Breast epithelium (tissue), 3 donors: ENCODE measurements at regions not wholly inside any gene's neighbourhood (a gene's known extent, or its start where the extent isn't known, plus 50 kb on each side); places are given as distances from the start of the nearest gene placed in this dataset.

Source experiments
- CTCF ChIP-seq, 3 donors: fragments of 450-650 bp; IDR thresholded peaks; one replicate each; pipeline ENCODE4 v1.5.1; 2016 to 2017; ENCODE audit warnings: antibody characterized with exemption in 3 of 3, mild to moderate bottlenecking in 3 of 3, moderate library complexity in 3 of 3
- POLR2A ChIP-seq: fragments of 450-650 bp; IDR thresholded peaks from one replicate; pipeline ENCODE4 v1.6.1; 2016; ENCODE audit warnings: antibody characterized with exemption, mild to moderate bottlenecking, moderate library complexity
- POLR2AphosphoS5 ChIP-seq, 3 donors: sonication (generic); formaldehyde crosslinking; IDR thresholded peaks; one replicate each; pipeline ENCODE4 v1.6.1; 2017; ENCODE audit warnings: antibody characterized with exemption in 3 of 3

DNA sequence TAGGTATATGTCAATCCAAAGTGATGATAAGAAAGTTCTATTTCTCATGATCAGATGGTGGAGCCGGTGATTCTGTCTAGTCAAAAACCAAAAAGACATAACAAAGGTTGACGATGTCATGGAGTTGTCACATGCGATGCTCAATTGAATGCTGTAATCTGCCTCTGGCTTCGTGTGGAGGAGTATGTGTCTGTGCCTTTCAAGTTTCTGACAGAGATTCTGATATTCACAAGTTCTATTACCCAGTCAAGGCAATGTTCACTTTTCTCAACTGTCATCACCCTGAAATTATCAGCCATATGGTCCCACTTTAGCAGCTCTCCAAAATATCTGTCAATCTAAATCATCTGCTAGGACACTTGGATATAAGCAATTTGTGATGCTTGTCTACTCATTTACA is 367.6 kb upstream of the PRR20A start:
- TF ChIP-seq POLR2A: no peak
- TF ChIP-seq CTCF (IDR thresholded peaks at IDR 0.05): no peak
- TF ChIP-seq POLR2AphosphoS5 (IDR thresholded peaks at IDR 0.05): no peak
